A673 (cell line): ENCODE measurements at regions not wholly inside any gene's neighbourhood (a gene's known extent, or its start where the extent isn't known, plus 50 kb on each side); places are given as distances from the start of the nearest gene placed in this dataset.

Experiments used
- BruUV-seq: library from RNA; stranded (reverse); fragments of 400-500 nt; replicated peaks from 2 replicates; lab custom pipeline; 2021; lab: Mats Ljungman, UMichigan
- CTCF ChIA-PET: fragments of 300-600 bp; sonication (Branson Sonifier 250); formaldehyde crosslinking; loops from one replicate; lab custom pipeline; 2022; ENCODE audit warnings: antibody characterized with exemption; lab: Charles Lee
- POLR2A ChIA-PET: fragments of 300-600 bp; sonication (Branson Sonifier 250); formaldehyde crosslinking; loops from one replicate; lab custom pipeline; 2022; ENCODE audit warnings: antibody characterized with exemption; ENCODE audit not compliant: low non-redundant PET; lab: Charles Lee
- DNase-seq: peaks from one replicate; pipeline ENCODE4 v3.0.0-alpha.2; 2015; ENCODE audit warnings: low spot score
- H3K27ac ChIP-seq: fragments of 200-600 bp; sonication (generic); 2 replicates; pipeline ENCODE4 v1.5.1; 2016; ENCODE audit warnings: mixed run types, low read depth, mild to moderate bottlenecking, mixed read lengths, antibody characterized with exemption, low read length; ENCODE audit not compliant: poor library complexity, severe bottlenecking
- H3K27me3 ChIP-seq: fragments of 200-600 bp; sonication (generic); replicated peaks from 2 replicates; pipeline ENCODE4 v1.6.1; 2017; ENCODE audit warnings: mixed run types, low read depth, mild to moderate bottlenecking, mixed read lengths, antibody characterized with exemption, low read length; ENCODE audit not compliant: insufficient read depth, poor library complexity
- H3K36me3 ChIP-seq: fragments of 200-600 bp; sonication (generic); 2 replicates; pipeline ENCODE4 v1.6.1; 2016; ENCODE audit warnings: mixed run types, mild to moderate bottlenecking, mixed read lengths, antibody characterized with exemption, low read length; ENCODE audit not compliant: insufficient read depth, poor library complexity, severe bottlenecking
- H3K4me1 ChIP-seq: fragments of 200-600 bp; sonication (generic); 2 replicates; pipeline ENCODE4 v1.6.1; 2017; ENCODE audit warnings: mixed run types, mild to moderate bottlenecking, mixed read lengths, antibody characterized with exemption, low read length; ENCODE audit not compliant: insufficient read depth, poor library complexity, severe bottlenecking
- H3K4me3 ChIP-seq: fragments of 200-600 bp; sonication (generic); 2 replicates; pipeline ENCODE4 v1.5.1; 2016; ENCODE audit warnings: low read depth, mixed run types, mild to moderate bottlenecking, mixed read lengths, low read length; ENCODE audit not compliant: poor library complexity, severe bottlenecking
- H3K9me3 ChIP-seq: fragments of 200-600 bp; sonication (generic); 2 replicates; pipeline ENCODE4 v1.6.1; 2016; ENCODE audit warnings: mixed run types, low read depth, mild to moderate bottlenecking, mixed read lengths, antibody characterized with exemption, low read length; ENCODE audit not compliant: poor library complexity, severe bottlenecking
- CTCF ChIP-seq: fragments of 300-800, 200-600 bp; sonication (generic); conservative IDR thresholded peaks from 2 replicates; pipeline ENCODE4 v1.5.1; 2017; ENCODE audit warnings: low read depth, mild to moderate bottlenecking, antibody characterized with exemption, low read length, moderate library complexity, mixed read lengths
- EZH2 ChIP-seq: fragments of 200-600 bp; sonication (generic); IDR thresholded peaks from 2 replicates; pipeline ENCODE4 v1.6.1; 2017; ENCODE audit warnings: borderline replicate concordance, low read depth, mild to moderate bottlenecking, mixed read lengths, antibody characterized with exemption, low read length; ENCODE audit not compliant: poor library complexity, severe bottlenecking
- intact Hi-C: fragments of 100-400 bp; cut with micrococcal nuclease; formaldehyde crosslinking; loops from one replicate; pipeline ENCODE4 v1.10.0; 2022; ENCODE audit not compliant: unreplicated experiment

GRCh38 chr2:223386984-223387383 lies 215.2 kb downstream of the SCG2 start:
- DNase-seq: no peak
- no peak overlapping the region for H3K4me3 ChIP-seq
- CTCF ChIA-PET: no interaction called here
- no peaks in the 10 kb centered on the region for H3K27me3 ChIP-seq
- no peaks in the 10 kb centered on the region for H3K36me3 ChIP-seq
- BruUV-seq: no TSS peak
- TF ChIP-seq CTCF (no peak), EZH2 (no peak)
- intact Hi-C loops: no loop called here
- H3K9me3 ChIP-seq: no peaks in the 10 kb centered on the region
- no peaks in the 10 kb centered on the region for H3K4me1 ChIP-seq
- no peak overlapping the region for H3K27ac ChIP-seq
- POLR2A ChIA-PET: interaction anchor here (0.6 kb wide), 1 partner anchor 173 kb away, joined by 4 read pairs; no protein-coding TSS in a partner anchor

- Histone ChIP-seq H3K27me3 (no peaks in the 10 kb centered on the region), H3K36me3 (no peaks in the 10 kb centered on the region), H3K4me1 (no peaks in the 10 kb centered on the region), H3K9me3 (peaks cover 9% of the 10 kb centered on the region), H3K27ac (no peak overlapping the region), H3K4me3 (no peak overlapping the region)
- TF ChIP-seq EZH2 (no peak), CTCF (no peak)
- intact Hi-C loops: no loop called here
- CTCF ChIA-PET: no interaction called here
- DNase-seq: no peak
- POLR2A ChIA-PET: no interaction called here
- BruUV-seq: no TSS peak
Observed at GRCh38 chr2:223389624-223390023, 212.5 kb downstream of the SCG2 start.

- CTCF ChIA-PET: no interaction called here
- no TSS peak for BruUV-seq
- no peak overlapping the region for H3K27ac ChIP-seq
- TF ChIP-seq EZH2: no peak
- no peak for TF ChIP-seq CTCF
- intact Hi-C loops: no loop called here
- no peaks in the 10 kb centered on the region for H3K27me3 ChIP-seq
- no peak overlapping the region for H3K4me3 ChIP-seq
- POLR2A ChIA-PET: no interaction called here
- no peaks in the 10 kb centered on the region for H3K36me3 ChIP-seq
- no peak for DNase-seq
- H3K9me3 ChIP-seq: peaks cover 21% of the 10 kb centered on the region
- H3K4me1 ChIP-seq: no peaks in the 10 kb centered on the region
Observed at GRCh38 chr2:223396993-223397392, 205.2 kb downstream of the SCG2 start.
